ENCODE measurements at regions not wholly inside any gene's neighbourhood (a gene's known extent, or its start where the extent isn't known, plus 50 kb on each side); places are given as distances from the start of the nearest gene placed in this dataset.

GRCh38 chr6:165956874-165957273 lies 210.8 kb downstream of the TBXT start:
- TF ChIP-seq, protein P1, sequence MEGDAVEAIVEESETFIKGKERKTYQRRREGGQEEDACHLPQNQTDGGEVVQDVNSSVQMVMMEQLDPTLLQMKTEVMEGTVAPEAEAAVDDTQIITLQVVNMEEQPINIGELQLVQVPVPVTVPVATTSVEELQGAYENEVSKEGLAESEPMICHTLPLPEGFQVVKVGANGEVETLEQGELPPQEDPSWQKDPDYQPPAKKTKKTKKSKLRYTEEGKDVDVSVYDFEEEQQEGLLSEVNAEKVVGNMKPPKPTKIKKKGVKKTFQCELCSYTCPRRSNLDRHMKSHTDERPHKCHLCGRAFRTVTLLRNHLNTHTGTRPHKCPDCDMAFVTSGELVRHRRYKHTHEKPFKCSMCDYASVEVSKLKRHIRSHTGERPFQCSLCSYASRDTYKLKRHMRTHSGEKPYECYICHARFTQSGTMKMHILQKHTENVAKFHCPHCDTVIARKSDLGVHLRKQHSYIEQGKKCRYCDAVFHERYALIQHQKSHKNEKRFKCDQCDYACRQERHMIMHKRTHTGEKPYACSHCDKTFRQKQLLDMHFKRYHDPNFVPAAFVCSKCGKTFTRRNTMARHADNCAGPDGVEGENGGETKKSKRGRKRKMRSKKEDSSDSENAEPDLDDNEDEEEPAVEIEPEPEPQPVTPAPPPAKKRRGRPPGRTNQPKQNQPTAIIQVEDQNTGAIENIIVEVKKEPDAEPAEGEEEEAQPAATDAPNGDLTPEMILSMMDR (IDR thresholded peaks at IDR 0.05; ENCODE audit: poor library complexity, severe bottlenecking), result no peak
- TF ChIP-seq POLR2AphosphoS5 (IDR thresholded peaks at IDR 0.05) (no peak), EZH2 (IDR thresholded peaks at IDR 0.05; ENCODE audit: borderline replicate concordance, insufficient read depth, low read length, poor library complexity, severe bottlenecking) (no peak), EP300 (conservative IDR thresholded peaks at IDR 0.05; ENCODE audit: poor library complexity, severe bottlenecking) (no peak), SMC3 (conservative IDR thresholded peaks at IDR 0.05; ENCODE audit: poor library complexity) (no peak), RAD21 (conservative IDR thresholded peaks at IDR 0.05) (no peak), TAF1 (IDR thresholded peaks at IDR 0.05; ENCODE audit: low read depth) (no peak)
- TF ChIP-seq, protein P2, sequence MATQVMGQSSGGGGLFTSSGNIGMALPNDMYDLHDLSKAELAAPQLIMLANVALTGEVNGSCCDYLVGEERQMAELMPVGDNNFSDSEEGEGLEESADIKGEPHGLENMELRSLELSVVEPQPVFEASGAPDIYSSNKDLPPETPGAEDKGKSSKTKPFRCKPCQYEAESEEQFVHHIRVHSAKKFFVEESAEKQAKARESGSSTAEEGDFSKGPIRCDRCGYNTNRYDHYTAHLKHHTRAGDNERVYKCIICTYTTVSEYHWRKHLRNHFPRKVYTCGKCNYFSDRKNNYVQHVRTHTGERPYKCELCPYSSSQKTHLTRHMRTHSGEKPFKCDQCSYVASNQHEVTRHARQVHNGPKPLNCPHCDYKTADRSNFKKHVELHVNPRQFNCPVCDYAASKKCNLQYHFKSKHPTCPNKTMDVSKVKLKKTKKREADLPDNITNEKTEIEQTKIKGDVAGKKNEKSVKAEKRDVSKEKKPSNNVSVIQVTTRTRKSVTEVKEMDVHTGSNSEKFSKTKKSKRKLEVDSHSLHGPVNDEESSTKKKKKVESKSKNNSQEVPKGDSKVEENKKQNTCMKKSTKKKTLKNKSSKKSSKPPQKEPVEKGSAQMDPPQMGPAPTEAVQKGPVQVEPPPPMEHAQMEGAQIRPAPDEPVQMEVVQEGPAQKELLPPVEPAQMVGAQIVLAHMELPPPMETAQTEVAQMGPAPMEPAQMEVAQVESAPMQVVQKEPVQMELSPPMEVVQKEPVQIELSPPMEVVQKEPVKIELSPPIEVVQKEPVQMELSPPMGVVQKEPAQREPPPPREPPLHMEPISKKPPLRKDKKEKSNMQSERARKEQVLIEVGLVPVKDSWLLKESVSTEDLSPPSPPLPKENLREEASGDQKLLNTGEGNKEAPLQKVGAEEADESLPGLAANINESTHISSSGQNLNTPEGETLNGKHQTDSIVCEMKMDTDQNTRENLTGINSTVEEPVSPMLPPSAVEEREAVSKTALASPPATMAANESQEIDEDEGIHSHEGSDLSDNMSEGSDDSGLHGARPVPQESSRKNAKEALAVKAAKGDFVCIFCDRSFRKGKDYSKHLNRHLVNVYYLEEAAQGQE (IDR thresholded peaks at IDR 0.05; ENCODE audit: borderline replicate concordance), result no peak

Data from neural cell (in vitro differentiated cells).